ENCODE measurements at regions not wholly inside any gene's neighbourhood (a gene's known extent, or its start where the extent isn't known, plus 50 kb on each side); places are given as distances from the start of the nearest gene placed in this dataset.

DNA sequence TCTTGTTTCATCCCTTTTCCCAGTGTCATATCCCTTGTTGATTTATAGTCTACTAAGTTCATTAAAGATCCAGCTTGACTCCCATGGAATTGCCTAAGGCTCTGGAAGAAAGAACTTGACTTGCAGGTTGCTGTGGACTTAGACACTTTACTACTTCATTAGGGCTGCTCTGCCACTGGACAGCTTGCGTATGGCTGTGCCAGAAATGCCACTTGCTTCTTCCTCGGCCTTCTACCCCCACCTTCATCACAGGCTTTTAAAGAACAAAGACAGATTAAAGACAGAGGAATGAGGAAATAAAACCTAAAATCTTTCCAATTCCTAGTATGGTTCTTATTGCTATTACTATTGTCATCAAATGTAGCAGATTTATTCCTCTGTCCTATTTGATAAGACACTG is 591.7 kb downstream of the BCL11A start:
- no peak for DNase-seq (ENCODE audit: low spot score)
- ATAC-seq (ENCODE audit: insufficient number of reproducible peaks, low FRiP score, low read depth) = no peak
- no peak overlapping the region for H3K27ac ChIP-seq
- H3K27me3 ChIP-seq (replicated peaks; ENCODE audit: insufficient read depth) = no peaks in the 10 kb centered on the region
- H3K36me3 ChIP-seq = no peaks in the 10 kb centered on the region
- H3K4me3 ChIP-seq = no peak overlapping the region
- no peaks in the 10 kb centered on the region for H3K9me3 ChIP-seq
- no peaks in the 10 kb centered on the region for H3K4me1 ChIP-seq (ENCODE audit: control insufficient read depth in 1 of 2, low read depth in 2 of 2)
- TF ChIP-seq, protein P1, sequence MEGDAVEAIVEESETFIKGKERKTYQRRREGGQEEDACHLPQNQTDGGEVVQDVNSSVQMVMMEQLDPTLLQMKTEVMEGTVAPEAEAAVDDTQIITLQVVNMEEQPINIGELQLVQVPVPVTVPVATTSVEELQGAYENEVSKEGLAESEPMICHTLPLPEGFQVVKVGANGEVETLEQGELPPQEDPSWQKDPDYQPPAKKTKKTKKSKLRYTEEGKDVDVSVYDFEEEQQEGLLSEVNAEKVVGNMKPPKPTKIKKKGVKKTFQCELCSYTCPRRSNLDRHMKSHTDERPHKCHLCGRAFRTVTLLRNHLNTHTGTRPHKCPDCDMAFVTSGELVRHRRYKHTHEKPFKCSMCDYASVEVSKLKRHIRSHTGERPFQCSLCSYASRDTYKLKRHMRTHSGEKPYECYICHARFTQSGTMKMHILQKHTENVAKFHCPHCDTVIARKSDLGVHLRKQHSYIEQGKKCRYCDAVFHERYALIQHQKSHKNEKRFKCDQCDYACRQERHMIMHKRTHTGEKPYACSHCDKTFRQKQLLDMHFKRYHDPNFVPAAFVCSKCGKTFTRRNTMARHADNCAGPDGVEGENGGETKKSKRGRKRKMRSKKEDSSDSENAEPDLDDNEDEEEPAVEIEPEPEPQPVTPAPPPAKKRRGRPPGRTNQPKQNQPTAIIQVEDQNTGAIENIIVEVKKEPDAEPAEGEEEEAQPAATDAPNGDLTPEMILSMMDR (IDR thresholded peaks at IDR 0.05) = no peak

- Histone ChIP-seq H3K36me3 (no peaks in the 10 kb centered on the region), H3K4me3 (no peak overlapping the region), H3K27me3 (replicated peaks; ENCODE audit: insufficient read depth) (no peaks in the 10 kb centered on the region), H3K4me1 (ENCODE audit: control insufficient read depth in 1 of 2, low read depth in 2 of 2) (no peaks in the 10 kb centered on the region), H3K27ac (no peak overlapping the region), H3K9me3 (no peaks in the 10 kb centered on the region)
- ATAC-seq (ENCODE audit: insufficient number of reproducible peaks, low FRiP score, low read depth) (no peak), DNase-seq (ENCODE audit: low spot score) (no peak)
- TF ChIP-seq, protein P1 (IDR thresholded peaks at IDR 0.05) = no peak
These were observed 593.5 kb downstream of the BCL11A start for GRCh38 chr2:59959944-59960343.

GRCh38 chr2:59957504-59957903 is 596.0 kb downstream of the BCL11A start:
- no peak for ATAC-seq (ENCODE audit: insufficient number of reproducible peaks, low FRiP score, low read depth)
- no peaks in the 10 kb centered on the region for H3K9me3 ChIP-seq
- TF ChIP-seq, protein P1 (IDR thresholded peaks at IDR 0.05) = no peak
- no peak for DNase-seq (ENCODE audit: low spot score)
- H3K27me3 ChIP-seq (replicated peaks; ENCODE audit: insufficient read depth) = no peaks in the 10 kb centered on the region
- H3K4me3 ChIP-seq = no peak overlapping the region
- H3K4me1 ChIP-seq (ENCODE audit: control insufficient read depth in 1 of 2, low read depth in 2 of 2) = no peaks in the 10 kb centered on the region
- no peaks in the 10 kb centered on the region for H3K36me3 ChIP-seq
- H3K27ac ChIP-seq = no peak overlapping the region

GRCh38 chr2:59956981-59957380 is 596.5 kb downstream of the BCL11A start:
- Histone ChIP-seq H3K4me3 (no peak overlapping the region), H3K27ac (no peak overlapping the region), H3K36me3 (no peaks in the 10 kb centered on the region), H3K4me1 (ENCODE audit: control insufficient read depth in 1 of 2, low read depth in 2 of 2) (no peaks in the 10 kb centered on the region), H3K9me3 (no peaks in the 10 kb centered on the region), H3K27me3 (replicated peaks; ENCODE audit: insufficient read depth) (no peaks in the 10 kb centered on the region)
- TF ChIP-seq, protein P1 (IDR thresholded peaks at IDR 0.05) = no peak
- DNase-seq (ENCODE audit: low spot score) (no peak), ATAC-seq (ENCODE audit: insufficient number of reproducible peaks, low FRiP score, low read depth) (no peak)

- no peak overlapping the region for H3K4me3 ChIP-seq
- no peaks in the 10 kb centered on the region for H3K27me3 ChIP-seq (replicated peaks; ENCODE audit: insufficient read depth)
- no peak for ATAC-seq (ENCODE audit: insufficient number of reproducible peaks, low FRiP score, low read depth)
- no peaks in the 10 kb centered on the region for H3K36me3 ChIP-seq
- no peaks in the 10 kb centered on the region for H3K4me1 ChIP-seq (ENCODE audit: control insufficient read depth in 1 of 2, low read depth in 2 of 2)
- no peak overlapping the region for H3K27ac ChIP-seq
- TF ChIP-seq, protein P1 (IDR thresholded peaks at IDR 0.05) = no peak
- DNase-seq (ENCODE audit: low spot score) = no peak
- no peaks in the 10 kb centered on the region for H3K9me3 ChIP-seq
These were observed 605.4 kb downstream of the BCL11A start for GRCh38 chr2:59947917-59948541.
